Urothelium cell line (cell line): ENCODE measurements at regions not wholly inside any gene's neighbourhood (a gene's known extent, or its start where the extent isn't known, plus 50 kb on each side); places are given as distances from the start of the nearest gene placed in this dataset.

Experiments used
- DNase-seq: peaks from one replicate; pipeline ENCODE4 v3.0.0; 2011; ENCODE audit warnings: low spot score, mixed read lengths
- FAIRE-seq: peaks from 2 replicates; lab custom pipeline; 2011; peaks lifted over from hg19 to GRCh38; lab: Jason Lieb, UNC

GRCh38 chr15:62521396-62521795 lies 356.3 kb upstream of the C2CD4B start:
- no peak for FAIRE-seq

GRCh38 chr15:62524848-62525247 lies 359.8 kb upstream of the C2CD4B start:
- no peak for DNase-seq
- FAIRE-seq = peak; percentile 95

More at GRCh38 chr15:62521396-62521795, 356.3 kb upstream of the C2CD4B start:
- DNase-seq = no peak

GRCh38 chr15:62527387-62527786 lies 362.3 kb upstream of the C2CD4B start:
- FAIRE-seq (peak; percentile 55), DNase-seq (no peak)

GRCh38 chr15:62528505-62528904 lies 363.4 kb upstream of the C2CD4B start:
- FAIRE-seq (no peak), DNase-seq (no peak)

GRCh38 chr15:62532367-62532766 lies 367.3 kb upstream of the C2CD4B start:
- no peak for DNase-seq
- FAIRE-seq = no peak

GRCh38 chr15:62533687-62534086 lies 368.6 kb upstream of the C2CD4B start:
- FAIRE-seq = no peak
- no peak for DNase-seq

- FAIRE-seq (no peak), DNase-seq (no peak)
Observed at GRCh38 chr15:62534996-62535395, 369.9 kb upstream of the C2CD4B start.

- no peak for FAIRE-seq
Observed at GRCh38 chr15:62539236-62539635, 374.2 kb upstream of the C2CD4B start.

GRCh38 chr15:62541250-62541649 lies 376.2 kb upstream of the C2CD4B start:
- FAIRE-seq (no peak), DNase-seq (no peak)

More at GRCh38 chr15:62539236-62539635, 374.2 kb upstream of the C2CD4B start:
- DNase-seq = no peak

GRCh38 chr15:62541846-62542245 lies 376.8 kb upstream of the C2CD4B start:
- DNase-seq = no peak
- no peak for FAIRE-seq

GRCh38 chr15:62544446-62544845 lies 379.4 kb upstream of the C2CD4B start:
- FAIRE-seq = no peak
- DNase-seq = no peak

GRCh38 chr15:62545467-62546227 lies 380.6 kb upstream of the C2CD4B start:
- DNase-seq (no peak), FAIRE-seq (no peak)

GRCh38 chr15:62546628-62547027 lies 381.5 kb upstream of the C2CD4B start:
- FAIRE-seq = peak; percentile 63

GRCh38 chr15:62547584-62547983 lies 382.5 kb upstream of the C2CD4B start:
- DNase-seq (no peak), FAIRE-seq (no peak)

More at GRCh38 chr15:62546628-62547027, 381.5 kb upstream of the C2CD4B start:
- no peak for DNase-seq

- FAIRE-seq = peak; percentile 13
Observed at GRCh38 chr15:62549345-62549970, 384.4 kb upstream of the C2CD4B start.

GRCh38 chr15:62550106-62550505 lies 385.0 kb upstream of the C2CD4B start:
- FAIRE-seq = no peak
- DNase-seq = no peak

More at GRCh38 chr15:62549345-62549970, 384.4 kb upstream of the C2CD4B start:
- DNase-seq = peak; percentile 54

GRCh38 chr15:62552444-62552843 lies 387.4 kb upstream of the C2CD4B start:
- DNase-seq = no peak
- FAIRE-seq = peak; percentile 9

GRCh38 chr15:62553911-62554563 lies 389.0 kb upstream of the C2CD4B start:
- DNase-seq (no peak), FAIRE-seq (no peak)

- peak; percentile 13 for FAIRE-seq
- no peak for DNase-seq
Observed at GRCh38 chr15:62558640-62559380, 393.7 kb upstream of the C2CD4B start.

GRCh38 chr15:62559381-62559733 lies 394.3 kb upstream of the C2CD4B start:
- DNase-seq (no peak), FAIRE-seq (peak; percentile 72)

GRCh38 chr15:62561059-62561519 lies 396.0 kb upstream of the C2CD4B start:
- DNase-seq (no peak), FAIRE-seq (peak; percentile 23)
